MM.1S (cell line): ENCODE measurements at regions not wholly inside any gene's neighbourhood (a gene's known extent, or its start where the extent isn't known, plus 50 kb on each side); places are given as distances from the start of the nearest gene placed in this dataset.

Source experiments
- DNase-seq: peaks from one replicate; pipeline ENCODE4 v3.0.0-alpha.2; 2015
- H2AFZ ChIP-seq: fragments of 300-600 bp; sonication (generic); 2 replicates; pipeline ENCODE4 v1.6.0; 2016; ENCODE audit warnings: antibody characterized with exemption, low read length
- H3F3A ChIP-seq: fragments of 300-600 bp; sonication (generic); 2 replicates; pipeline ENCODE4 v1.6.1; 2016; ENCODE audit warnings: mild to moderate bottlenecking, antibody characterized with exemption, low read length, moderate library complexity, mixed read lengths; ENCODE audit not compliant: insufficient read depth
- H3K27ac ChIP-seq: fragments of 300-600 bp; sonication (generic); 2 replicates; pipeline ENCODE4 v1.5.1; 2016; ENCODE audit warnings: mild to moderate bottlenecking, low read length
- H3K27me3 ChIP-seq: fragments of 300-600 bp; sonication (generic); replicated peaks from 2 replicates; pipeline ENCODE4 v1.6.0; 2016; ENCODE audit warnings: low read length; ENCODE audit not compliant: insufficient read depth
- H3K36me3 ChIP-seq: fragments of 300-600 bp; sonication (generic); replicated peaks from 2 replicates; pipeline ENCODE4 v1.6.1; 2016; ENCODE audit warnings: mild to moderate bottlenecking, low read length, mixed read lengths; ENCODE audit not compliant: insufficient read depth
- H3K4me1 ChIP-seq: fragments of 300-600 bp; sonication (generic); 2 replicates; pipeline ENCODE4 v1.6.1; 2016; ENCODE audit warnings: low read length, mixed read lengths
- H3K4me2 ChIP-seq: fragments of 300-600 bp; sonication (generic); 2 replicates; pipeline ENCODE4 v1.6.0; 2016; ENCODE audit warnings: low read depth, low read length
- H3K4me3 ChIP-seq: fragments of 300-600 bp; sonication (generic); 2 replicates; pipeline ENCODE4 v1.5.1; 2016; ENCODE audit warnings: low read length, mixed read lengths
- H3K79me2 ChIP-seq: fragments of 300-600 bp; sonication (generic); 2 replicates; pipeline ENCODE4 v1.6.1; 2016; ENCODE audit warnings: mixed run types, low read length, mixed read lengths
- H3K9ac ChIP-seq: fragments of 300-600 bp; sonication (generic); 2 replicates; pipeline ENCODE4 v1.6.1; 2016; ENCODE audit warnings: low read length, mixed read lengths
- H3K9me2 ChIP-seq: fragments of 300-600 bp; sonication (generic); replicated peaks from 2 replicates; pipeline ENCODE4 v1.6.1; 2016; ENCODE audit warnings: mild to moderate bottlenecking, low read length, mixed read lengths; ENCODE audit not compliant: insufficient read depth
- H3K9me3 ChIP-seq: fragments of 300-600 bp; sonication (generic); replicated peaks from 2 replicates; pipeline ENCODE4 v1.6.1; 2016; ENCODE audit warnings: mild to moderate bottlenecking, low read length, mixed read lengths; ENCODE audit not compliant: insufficient read depth
- H4K20me1 ChIP-seq: fragments of 300-600 bp; sonication (generic); 2 replicates; pipeline ENCODE4 v1.6.1; 2016; ENCODE audit warnings: mild to moderate bottlenecking, low read length, moderate library complexity, mixed read lengths; ENCODE audit not compliant: insufficient read depth
- EZH2 ChIP-seq: fragments of 300-600 bp; sonication (generic); optimal IDR thresholded peaks from 2 replicates; pipeline ENCODE3; 2017; ENCODE audit warnings: low read depth, mild to moderate bottlenecking, antibody characterized with exemption, low read length, mixed read lengths
- EZH2phosphoT487 ChIP-seq: fragments of 300-600 bp; sonication (generic); IDR thresholded peaks from 2 replicates; pipeline ENCODE4 v1.6.1; 2018; ENCODE audit warnings: antibody characterized with exemption, low read length
- TF ChIP-seq, protein P1 (sequence below): fragments of 300-600 bp; sonication (generic); IDR thresholded peaks from 2 replicates; pipeline ENCODE4 v1.5.1; 2016; ENCODE audit warnings: antibody characterized with exemption, low read length, mixed read lengths

DNA sequence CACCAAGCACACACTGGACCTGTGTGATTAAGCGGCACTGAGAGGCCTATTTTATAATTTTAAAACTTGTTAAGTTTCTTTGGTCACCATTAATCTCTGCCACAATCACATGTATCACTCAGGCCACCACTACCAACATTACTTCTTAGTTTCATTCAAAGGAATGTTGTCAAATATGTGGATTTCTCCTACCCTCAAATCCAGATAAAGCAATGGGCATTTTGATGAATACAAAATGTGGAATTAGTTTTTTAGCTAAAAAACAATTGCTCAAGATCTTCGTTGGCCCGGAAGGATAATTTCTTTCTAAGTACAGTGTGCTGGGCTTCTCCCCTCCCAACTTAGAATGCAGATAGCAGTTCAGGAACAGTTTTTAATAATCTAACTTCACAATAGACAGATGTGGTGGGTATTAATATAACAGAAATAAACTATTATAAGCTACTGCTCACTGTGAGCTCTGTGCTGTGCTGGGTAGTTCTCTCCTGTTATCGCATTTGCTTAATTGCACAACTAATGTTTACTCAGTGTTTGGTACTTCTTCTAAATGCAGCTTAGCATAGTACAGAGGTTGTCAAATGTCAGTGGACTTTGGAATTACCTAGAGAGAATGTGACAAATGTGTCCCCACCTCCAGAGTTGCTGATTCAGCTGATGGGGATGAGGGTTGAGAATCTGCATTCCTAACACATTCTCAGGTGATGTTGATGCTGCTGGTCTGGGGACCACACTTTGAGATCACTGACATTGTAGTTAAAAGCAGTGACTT lies 266.7 kb upstream of the AMIGO2 start:
- Histone ChIP-seq H3K4me3 (no peak overlapping the region), H3K79me2 (no peaks in the 10 kb centered on the region), H4K20me1 (no peaks in the 10 kb centered on the region), H3F3A (no peaks in the 10 kb centered on the region), H3K9me2 (no peaks in the 10 kb centered on the region), H2AFZ (no peak overlapping the region), H3K27ac (no peak overlapping the region), H3K27me3 (no peaks in the 10 kb centered on the region), H3K4me1 (no peaks in the 10 kb centered on the region), H3K9me3 (no peaks in the 10 kb centered on the region), H3K36me3 (no peaks in the 10 kb centered on the region), H3K4me2 (no peak overlapping the region), H3K9ac (no peak overlapping the region)
- DNase-seq = no peak
- TF ChIP-seq, protein P1, sequence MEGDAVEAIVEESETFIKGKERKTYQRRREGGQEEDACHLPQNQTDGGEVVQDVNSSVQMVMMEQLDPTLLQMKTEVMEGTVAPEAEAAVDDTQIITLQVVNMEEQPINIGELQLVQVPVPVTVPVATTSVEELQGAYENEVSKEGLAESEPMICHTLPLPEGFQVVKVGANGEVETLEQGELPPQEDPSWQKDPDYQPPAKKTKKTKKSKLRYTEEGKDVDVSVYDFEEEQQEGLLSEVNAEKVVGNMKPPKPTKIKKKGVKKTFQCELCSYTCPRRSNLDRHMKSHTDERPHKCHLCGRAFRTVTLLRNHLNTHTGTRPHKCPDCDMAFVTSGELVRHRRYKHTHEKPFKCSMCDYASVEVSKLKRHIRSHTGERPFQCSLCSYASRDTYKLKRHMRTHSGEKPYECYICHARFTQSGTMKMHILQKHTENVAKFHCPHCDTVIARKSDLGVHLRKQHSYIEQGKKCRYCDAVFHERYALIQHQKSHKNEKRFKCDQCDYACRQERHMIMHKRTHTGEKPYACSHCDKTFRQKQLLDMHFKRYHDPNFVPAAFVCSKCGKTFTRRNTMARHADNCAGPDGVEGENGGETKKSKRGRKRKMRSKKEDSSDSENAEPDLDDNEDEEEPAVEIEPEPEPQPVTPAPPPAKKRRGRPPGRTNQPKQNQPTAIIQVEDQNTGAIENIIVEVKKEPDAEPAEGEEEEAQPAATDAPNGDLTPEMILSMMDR = no peak
- no peak for TF ChIP-seq EZH2phosphoT487
- TF ChIP-seq EZH2 = no peak

DNA sequence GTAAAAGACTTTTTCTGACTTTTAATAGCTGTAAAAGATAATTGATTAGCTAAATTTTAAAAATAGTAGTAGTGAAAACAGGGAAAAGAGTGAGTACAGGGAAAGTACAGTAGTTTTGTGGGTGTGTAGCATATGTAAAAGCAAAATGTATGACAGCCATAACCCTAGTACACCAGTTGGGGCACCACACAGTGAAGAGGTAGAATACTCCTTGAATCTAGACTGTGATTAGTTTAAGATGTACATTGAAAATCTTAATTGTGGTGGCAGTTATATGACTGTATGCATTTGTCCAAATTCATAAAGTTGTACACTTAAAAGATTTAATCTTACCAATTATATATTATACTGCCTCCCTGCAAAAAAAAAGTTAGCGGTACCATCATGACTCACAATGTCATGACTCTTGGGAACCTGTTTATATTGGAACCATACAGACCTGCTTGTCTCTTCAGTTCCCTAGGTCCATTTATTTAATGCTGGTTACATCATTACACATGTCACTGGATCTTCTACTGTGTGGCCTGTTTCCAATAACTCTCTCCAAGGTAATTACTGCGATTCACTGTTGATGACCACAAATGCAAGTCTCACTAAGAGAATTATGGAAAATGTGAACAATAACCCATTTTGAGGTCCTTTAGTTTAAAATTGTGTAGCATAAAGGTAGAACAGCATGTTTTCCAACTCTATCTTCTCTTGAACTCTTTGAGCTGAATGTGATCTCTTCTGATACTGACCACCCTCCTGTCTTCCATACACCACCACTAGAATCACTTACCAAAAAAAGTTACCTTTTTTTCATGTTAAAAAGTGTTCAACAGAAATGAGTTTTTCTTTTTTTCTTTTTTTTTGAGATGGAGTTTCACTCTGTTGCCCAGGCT lies 264.2 kb upstream of the AMIGO2 start:
- TF ChIP-seq EZH2 (no peak), EZH2phosphoT487 (no peak)
- TF ChIP-seq, protein P1 = no peak
- Histone ChIP-seq H4K20me1 (no peaks in the 10 kb centered on the region), H3K4me1 (no peaks in the 10 kb centered on the region), H3K36me3 (no peaks in the 10 kb centered on the region), H3K79me2 (no peaks in the 10 kb centered on the region), H3K27ac (no peak overlapping the region), H3K9me3 (no peaks in the 10 kb centered on the region), H3F3A (no peaks in the 10 kb centered on the region), H2AFZ (no peak overlapping the region), H3K9me2 (no peaks in the 10 kb centered on the region), H3K9ac (no peak overlapping the region), H3K4me2 (no peak overlapping the region), H3K4me3 (no peak overlapping the region), H3K27me3 (no peaks in the 10 kb centered on the region)
- DNase-seq = no peak

DNA sequence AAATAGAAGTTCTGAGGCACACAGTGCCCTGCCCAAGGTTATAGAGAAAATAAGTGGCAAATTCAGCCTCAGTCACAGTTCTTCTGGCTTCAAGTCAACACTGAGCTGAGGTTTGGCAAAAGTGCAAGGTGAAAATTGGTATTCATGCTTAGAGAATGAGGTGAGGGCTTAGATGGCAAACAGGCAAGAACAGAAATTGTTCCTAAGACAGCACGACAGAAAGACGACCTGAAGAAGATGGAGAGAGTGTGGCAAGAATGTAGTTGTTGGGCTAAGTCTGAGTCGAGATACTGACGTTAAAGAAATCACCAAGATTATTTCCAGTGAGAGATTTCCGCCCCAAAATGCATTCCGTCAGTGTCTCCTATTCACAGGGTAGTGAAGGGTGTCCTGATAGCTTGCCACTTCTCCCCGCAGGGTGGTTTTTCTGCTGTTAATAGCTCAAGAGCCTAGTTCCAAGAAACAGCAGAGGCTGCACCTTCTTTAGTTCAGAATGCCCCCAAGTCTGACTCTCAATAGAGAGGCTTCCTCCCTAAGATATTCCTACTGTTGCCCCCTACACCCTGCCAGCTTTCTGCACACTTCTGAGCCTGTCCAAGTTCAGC lies 260.8 kb upstream of the AMIGO2 start:
- Histone ChIP-seq H4K20me1 (no peaks in the 10 kb centered on the region), H3K79me2 (no peaks in the 10 kb centered on the region), H3K4me2 (no peak overlapping the region), H3K4me3 (no peak overlapping the region), H3K9ac (no peak overlapping the region), H3K4me1 (no peaks in the 10 kb centered on the region), H3K9me3 (0 out of 2 replicates have a peak, but pooled peaks cover 2% of the 10 kb centered on the region), H2AFZ (no peak overlapping the region), H3K27ac (no peak overlapping the region), H3K27me3 (no peaks in the 10 kb centered on the region), H3F3A (no peaks in the 10 kb centered on the region), H3K9me2 (no peaks in the 10 kb centered on the region), H3K36me3 (no peaks in the 10 kb centered on the region)
- no peak for TF ChIP-seq EZH2
- TF ChIP-seq, protein P1 = no peak
- TF ChIP-seq EZH2phosphoT487 = no peak
- no peak for DNase-seq
